Activated B cell treated with CpG ODN at 0.5 μM for 24 hours (primary cell): ENCODE measurements at regions not wholly inside any gene's neighbourhood (a gene's known extent, or its start where the extent isn't known, plus 50 kb on each side); places are given as distances from the start of the nearest gene placed in this dataset.

Experiments used
- ATAC-seq: fragments of 200-7000 bp; cut with Tn5 transposase; one replicate; pipeline ENCODE4 v1.10.0; 2021; ENCODE audit warnings: low read depth, mild to moderate bottlenecking, moderate library complexity
- CTCF ChIA-PET: fragments of 350-600 bp; sonication (Branson Sonifier 250); formaldehyde crosslinking; loops from one replicate; lab custom pipeline; 2021; ENCODE audit warnings: antibody characterized with exemption; lab: Charles Lee
- POLR2A ChIA-PET: fragments of 350-600 bp; sonication (Branson Sonifier 250); formaldehyde crosslinking; loops from one replicate; lab custom pipeline; 2021; ENCODE audit warnings: antibody characterized with exemption; lab: Charles Lee
- DNase-seq: peaks from one replicate; pipeline ENCODE4 v3.0.0; 2022
- H3K27ac Mint-ChIP-seq: one replicate; pipeline ENCODE4 v1.8.0; 2020; ENCODE audit warnings: mixed read lengths
- H3K27me3 Mint-ChIP-seq: one replicate; pipeline ENCODE4 v1.8.0; 2021; ENCODE audit warnings: mixed read lengths
- H3K36me3 Mint-ChIP-seq: one replicate; pipeline ENCODE4 v1.8.0; 2021; ENCODE audit warnings: low read depth, mixed read lengths
- H3K4me1 Mint-ChIP-seq: one replicate; pipeline ENCODE4 v1.8.0; 2021; ENCODE audit warnings: mixed read lengths
- H3K4me3 Mint-ChIP-seq: one replicate; pipeline ENCODE4 v1.8.0; 2020; ENCODE audit warnings: mild to moderate bottlenecking, mixed read lengths
- H3K9me3 Mint-ChIP-seq: one replicate; pipeline ENCODE4 v1.8.0; 2020; ENCODE audit warnings: mixed read lengths
- intact Hi-C: fragments of 100-400 bp; cut with micrococcal nuclease; formaldehyde crosslinking; loops from one replicate; pipeline ENCODE4 v1.15.1; 2024
- TF ChIP-seq, protein P1 (sequence below): fragments of 200-600 bp; IDR thresholded peaks from one replicate; pipeline ENCODE4 v1.8.0; 2022; ENCODE audit warnings: antibody characterized with exemption, mild to moderate bottlenecking

DNA sequence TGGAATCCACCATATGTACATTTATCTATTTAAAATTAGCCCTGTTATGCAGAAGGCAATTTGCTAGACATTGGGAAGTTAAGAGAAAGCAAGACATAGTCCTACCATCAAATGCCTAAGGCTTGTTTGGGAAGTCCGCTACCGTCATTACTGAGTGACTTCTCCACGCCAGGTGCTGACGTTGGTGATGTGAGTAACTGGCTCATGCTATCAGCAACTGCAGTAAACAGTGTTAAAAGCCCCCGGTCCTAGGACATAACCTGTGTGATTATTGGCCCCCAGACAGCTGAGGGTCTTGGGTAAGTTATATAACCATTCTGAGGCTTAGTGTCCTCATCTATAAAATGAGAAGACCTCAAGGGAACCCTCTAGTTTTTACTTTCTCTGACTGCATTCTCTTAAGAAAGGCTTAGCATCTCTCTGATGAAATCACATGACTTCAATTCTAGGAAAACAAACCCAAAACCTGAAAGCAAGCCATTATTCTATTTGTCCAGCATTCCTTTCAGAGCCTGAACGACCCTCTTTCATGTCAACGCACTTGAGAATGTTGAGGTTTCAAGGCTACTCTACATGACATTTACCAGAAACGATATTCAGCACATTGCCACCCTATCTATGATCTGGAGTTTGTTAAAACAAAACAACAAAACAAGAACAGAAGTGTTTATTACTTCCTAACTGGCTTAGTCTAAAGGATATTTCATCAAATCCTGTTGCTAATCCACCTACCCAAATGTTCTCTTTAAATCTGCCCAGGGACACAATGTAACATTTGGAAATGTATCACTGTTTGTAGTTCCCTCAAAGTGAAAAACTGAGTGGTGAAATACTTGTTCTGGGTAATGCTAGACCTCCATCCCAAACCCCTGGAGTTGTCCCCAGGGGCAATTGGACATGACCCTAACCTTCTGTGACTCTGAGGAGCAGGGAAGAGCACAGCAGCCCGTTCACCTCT, 133.8 kb downstream of the BTBD3 start:
- no peak for ATAC-seq
- TF ChIP-seq, protein P1, sequence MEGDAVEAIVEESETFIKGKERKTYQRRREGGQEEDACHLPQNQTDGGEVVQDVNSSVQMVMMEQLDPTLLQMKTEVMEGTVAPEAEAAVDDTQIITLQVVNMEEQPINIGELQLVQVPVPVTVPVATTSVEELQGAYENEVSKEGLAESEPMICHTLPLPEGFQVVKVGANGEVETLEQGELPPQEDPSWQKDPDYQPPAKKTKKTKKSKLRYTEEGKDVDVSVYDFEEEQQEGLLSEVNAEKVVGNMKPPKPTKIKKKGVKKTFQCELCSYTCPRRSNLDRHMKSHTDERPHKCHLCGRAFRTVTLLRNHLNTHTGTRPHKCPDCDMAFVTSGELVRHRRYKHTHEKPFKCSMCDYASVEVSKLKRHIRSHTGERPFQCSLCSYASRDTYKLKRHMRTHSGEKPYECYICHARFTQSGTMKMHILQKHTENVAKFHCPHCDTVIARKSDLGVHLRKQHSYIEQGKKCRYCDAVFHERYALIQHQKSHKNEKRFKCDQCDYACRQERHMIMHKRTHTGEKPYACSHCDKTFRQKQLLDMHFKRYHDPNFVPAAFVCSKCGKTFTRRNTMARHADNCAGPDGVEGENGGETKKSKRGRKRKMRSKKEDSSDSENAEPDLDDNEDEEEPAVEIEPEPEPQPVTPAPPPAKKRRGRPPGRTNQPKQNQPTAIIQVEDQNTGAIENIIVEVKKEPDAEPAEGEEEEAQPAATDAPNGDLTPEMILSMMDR, result no peak
- no peaks in the 10 kb centered on the region for H3K9me3 Mint-ChIP-seq
- POLR2A ChIA-PET, result no interaction called here
- intact Hi-C loops, result no loop called here
- CTCF ChIA-PET, result no interaction called here
- no peaks in the 10 kb centered on the region for H3K27me3 Mint-ChIP-seq
- DNase-seq, result no peak
- no peak overlapping the region for H3K27ac Mint-ChIP-seq
- no peak overlapping the region for H3K4me3 Mint-ChIP-seq
- no peaks in the 10 kb centered on the region for H3K36me3 Mint-ChIP-seq
- H3K4me1 Mint-ChIP-seq, result peaks cover 40% of the 10 kb centered on the region

- intact Hi-C loops, result no loop called here
- peak; percentile 31 for ATAC-seq
- H3K36me3 Mint-ChIP-seq, result no peaks in the 10 kb centered on the region
- peaks cover 37% of the 10 kb centered on the region for H3K4me1 Mint-ChIP-seq
- H3K4me3 Mint-ChIP-seq, result peak overlapping the region; percentile 15
- no peaks in the 10 kb centered on the region for H3K27me3 Mint-ChIP-seq
- TF ChIP-seq, protein P1, result no peak
- CTCF ChIA-PET, result no interaction called here
- no peak overlapping the region for H3K27ac Mint-ChIP-seq
- no peaks in the 10 kb centered on the region for H3K9me3 Mint-ChIP-seq
- POLR2A ChIA-PET, result no interaction called here
- no peak for DNase-seq
Measured at GRCh38 chr20:12053353-12053752, 135.7 kb downstream of the BTBD3 start.

- CTCF ChIA-PET, result no interaction called here
- POLR2A ChIA-PET, result no interaction called here
- H3K27me3 Mint-ChIP-seq, result no peaks in the 10 kb centered on the region
- H3K27ac Mint-ChIP-seq, result no peak overlapping the region
- ATAC-seq (no peak), DNase-seq (no peak)
- H3K4me3 Mint-ChIP-seq, result no peak overlapping the region
- TF ChIP-seq, protein P1, result no peak
- peaks cover 6% of the 10 kb centered on the region for H3K9me3 Mint-ChIP-seq
- intact Hi-C loops, result no loop called here
- no peaks in the 10 kb centered on the region for H3K36me3 Mint-ChIP-seq
- peaks cover 35% of the 10 kb centered on the region for H3K4me1 Mint-ChIP-seq
Measured at GRCh38 chr20:12054556-12054955, 136.9 kb downstream of the BTBD3 start.

- Mint-ChIP-seq H3K4me3 (no peak overlapping the region), H3K27ac (no peak overlapping the region), H3K27me3 (no peaks in the 10 kb centered on the region), H3K36me3 (no peaks in the 10 kb centered on the region), H3K9me3 (peaks cover 6% of the 10 kb centered on the region), H3K4me1 (peaks cover 35% of the 10 kb centered on the region)
- no peak for DNase-seq
- ChIA-PET CTCF (no interaction called here), POLR2A (no interaction called here)
- intact Hi-C loops, result no loop called here
- ATAC-seq, result no peak
- TF ChIP-seq, protein P1, result no peak
Measured at GRCh38 chr20:12055161-12055560, 137.5 kb downstream of the BTBD3 start.

- POLR2A ChIA-PET, result no interaction called here
- Mint-ChIP-seq H3K27me3 (no peaks in the 10 kb centered on the region), H3K4me1 (peaks cover 31% of the 10 kb centered on the region), H3K27ac (no peak overlapping the region), H3K4me3 (no peak overlapping the region), H3K36me3 (no peaks in the 10 kb centered on the region), H3K9me3 (peaks cover 8% of the 10 kb centered on the region)
- no peak for ATAC-seq
- intact Hi-C loops, result no loop called here
- DNase-seq, result no peak
- CTCF ChIA-PET, result no interaction called here
- TF ChIP-seq, protein P1, result no peak
Measured at GRCh38 chr20:12056839-12057238, 139.1 kb downstream of the BTBD3 start.
